Uterus (tissue), 2 donors: ENCODE measurements at regions not wholly inside any gene's neighbourhood (a gene's known extent, or its start where the extent isn't known, plus 50 kb on each side); places are given as distances from the start of the nearest gene placed in this dataset.

ENCODE experiments used
- CTCF ChIP-seq, 4 experiments: fragments of 200-600 bp in 2 of 4; fragments of 450-650 bp in 2 of 4; sonication (generic) in 2 of 4; IDR thresholded peaks; one replicate each; pipeline ENCODE4 v1.5.1; 2016 to 2019; ENCODE audit warnings: antibody characterized with exemption in 4 of 4, mild to moderate bottlenecking in 2 of 4, moderate library complexity in 1 of 4
- POLR2A ChIP-seq, 2 donors: fragments of 450-650 bp; IDR thresholded peaks; one replicate each; pipeline ENCODE4 v1.6.1; 2016; ENCODE audit warnings: antibody characterized with exemption in 2 of 2, mild to moderate bottlenecking in 1 of 2, moderate library complexity in 1 of 2

DNA sequence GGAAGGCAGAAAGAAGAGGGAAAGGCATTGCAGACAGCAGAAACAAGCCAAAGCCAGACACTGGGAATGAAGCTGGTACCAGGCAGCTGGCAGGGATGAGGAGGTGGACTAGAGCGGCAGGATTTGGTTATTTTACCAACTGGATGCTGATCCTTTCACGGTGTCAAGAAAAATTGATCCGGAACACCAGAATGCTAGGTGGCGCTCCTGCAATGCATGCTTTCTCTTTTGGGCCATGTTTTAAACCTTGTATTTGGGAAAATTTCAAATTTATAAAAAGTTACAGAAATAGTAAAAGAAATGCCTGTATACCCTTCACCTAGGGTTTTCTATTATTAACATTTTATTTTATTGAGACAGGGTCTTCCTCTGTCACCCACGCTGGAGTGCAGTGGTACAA is 224.7 kb downstream of the SOX9 start:
- TF ChIP-seq POLR2A (IDR thresholded peaks at IDR 0.05) (no peak), CTCF (IDR thresholded peaks at IDR 0.05) (no peak)
